GM23248 (cell line): ENCODE measurements at regions not wholly inside any gene's neighbourhood (a gene's known extent, or its start where the extent isn't known, plus 50 kb on each side); places are given as distances from the start of the nearest gene placed in this dataset.
"Not testable (repeated sequence)": the region's sequence is repeated elsewhere in the genome, so short reads cannot be mapped to it uniquely, and the experiment has no call there.

ENCODE experiments used
- DNase-seq: peaks from one replicate; pipeline ENCODE4 v3.0.0-alpha.2; 2015
- H2AFZ ChIP-seq: fragments of 200-600 bp; sonication (generic); 2 replicates; pipeline ENCODE4 v1.6.1; 2016; ENCODE audit warnings: antibody characterized with exemption
- H3F3A ChIP-seq: fragments of 200-600 bp; sonication (generic); 2 replicates; pipeline ENCODE4 v1.6.1; 2016; ENCODE audit warnings: mild to moderate bottlenecking, antibody characterized with exemption, mixed run types; ENCODE audit not compliant: insufficient read depth
- H3K27ac ChIP-seq: fragments of 200-600 bp; sonication (generic); 2 replicates; pipeline ENCODE4 v1.5.1; 2016; ENCODE audit warnings: mild to moderate bottlenecking
- H3K27me3 ChIP-seq: fragments of 200-600 bp; sonication (generic); replicated peaks from 2 replicates; pipeline ENCODE4 v1.6.1; 2016; ENCODE audit warnings: mild to moderate bottlenecking; ENCODE audit not compliant: insufficient read depth
- H3K36me3 ChIP-seq: fragments of 200-600 bp; sonication (generic); 2 replicates; pipeline ENCODE4 v1.6.1; 2016; ENCODE audit warnings: low read depth, mild to moderate bottlenecking
- H3K4me1 ChIP-seq: fragments of 200-600 bp; sonication (generic); 2 replicates; pipeline ENCODE4 v1.6.1; 2016; ENCODE audit warnings: mild to moderate bottlenecking; ENCODE audit not compliant: insufficient read depth
- H3K4me2 ChIP-seq: fragments of 200-600 bp; sonication (generic); one replicate; pipeline ENCODE4 v1.6.1; 2016; ENCODE audit warnings: mild to moderate bottlenecking; ENCODE audit not compliant: unreplicated experiment
- H3K4me3 ChIP-seq: fragments of 200-600 bp; sonication (generic); 2 replicates; pipeline ENCODE4 v1.5.1; 2016; ENCODE audit warnings: mild to moderate bottlenecking
- H3K79me2 ChIP-seq: fragments of 200-600 bp; sonication (generic); 2 replicates; pipeline ENCODE4 v1.6.1; 2016; ENCODE audit warnings: mild to moderate bottlenecking; ENCODE audit not compliant: insufficient read depth
- H3K9ac ChIP-seq: fragments of 200-600 bp; sonication (generic); 2 replicates; pipeline ENCODE4 v1.6.1; 2016; ENCODE audit warnings: mild to moderate bottlenecking
- H3K9me2 ChIP-seq: fragments of 200-600 bp; sonication (generic); 2 replicates; pipeline ENCODE4 v1.6.1; 2016; ENCODE audit warnings: mixed run types, mild to moderate bottlenecking, moderate library complexity; ENCODE audit not compliant: insufficient read depth
- H3K9me3 ChIP-seq: fragments of 200-600 bp; sonication (generic); one replicate; pipeline ENCODE4 v1.6.1; 2017; ENCODE audit warnings: low read depth
- H4K20me1 ChIP-seq: fragments of 200-600 bp; sonication (generic); 2 replicates; pipeline ENCODE4 v1.6.0; 2016; ENCODE audit not compliant: insufficient read depth
- WGBS, 2 experiments: methylation state at CpG; one replicate each; pipeline ENCODE4 v1.1.6; 2015 to 2017; ENCODE audit warnings: low lambda C conversion rate in 2 of 2, low coverage in 1 of 2; ENCODE audit errors: missing lambda C conversion rate in 2 of 2; 5-methylcytosine and 5-hydroxymethylcytosine counted together
- in situ Hi-C: fragments of 300-500 bp; cut with MboI; formaldehyde crosslinking; loops from 2 replicates; pipeline ENCODE4 v1.15.0; 2020

DNA sequence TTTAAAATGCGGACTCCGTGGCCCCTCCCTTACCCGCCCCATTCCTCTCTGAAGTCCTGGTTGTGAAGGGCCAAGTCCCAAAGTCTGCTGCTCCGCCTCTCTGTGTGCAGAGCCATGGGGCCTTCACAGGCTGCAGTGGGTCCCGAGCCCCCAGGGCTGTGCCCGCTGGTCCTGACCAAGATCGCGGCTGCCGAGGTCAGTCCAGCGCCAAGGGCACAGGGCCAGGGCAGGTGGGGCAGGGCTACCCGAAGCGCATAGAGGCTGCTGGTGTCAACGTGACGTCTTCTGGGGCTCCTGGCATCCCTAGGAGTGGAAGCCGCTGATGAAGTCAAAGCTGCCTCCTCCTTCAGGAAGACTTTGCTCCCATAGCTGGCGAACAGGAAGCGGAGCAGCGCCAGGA is 858.8 kb downstream of the TUBA3C start:
- WGBS, 2 experiments = 44 to 53% methylated on average over 12 to 18 of the region's 18 CpGs
- H3K4me3 ChIP-seq, DNase-seq, H3K36me3 ChIP-seq, H4K20me1 ChIP-seq, H3F3A ChIP-seq, H3K79me2 ChIP-seq, H3K9me3 ChIP-seq, H2AFZ ChIP-seq, H3K27ac ChIP-seq, H3K4me1 ChIP-seq, in situ Hi-C loops, H3K4me2 ChIP-seq, H3K27me3 ChIP-seq, H3K9ac ChIP-seq, H3K9me2 ChIP-seq: not testable (repeated sequence)

GRCh38 chr13:18319653-18320052 is 862.0 kb downstream of the TUBA3C start:
- H3K9me3 ChIP-seq, H2AFZ ChIP-seq, H3K27ac ChIP-seq, in situ Hi-C loops, H3K36me3 ChIP-seq, H3K4me1 ChIP-seq, H3K9me2 ChIP-seq, H3K4me3 ChIP-seq, H4K20me1 ChIP-seq, H3K27me3 ChIP-seq, H3F3A ChIP-seq, H3K9ac ChIP-seq, H3K79me2 ChIP-seq, H3K4me2 ChIP-seq, DNase-seq: not testable (repeated sequence)

DNA sequence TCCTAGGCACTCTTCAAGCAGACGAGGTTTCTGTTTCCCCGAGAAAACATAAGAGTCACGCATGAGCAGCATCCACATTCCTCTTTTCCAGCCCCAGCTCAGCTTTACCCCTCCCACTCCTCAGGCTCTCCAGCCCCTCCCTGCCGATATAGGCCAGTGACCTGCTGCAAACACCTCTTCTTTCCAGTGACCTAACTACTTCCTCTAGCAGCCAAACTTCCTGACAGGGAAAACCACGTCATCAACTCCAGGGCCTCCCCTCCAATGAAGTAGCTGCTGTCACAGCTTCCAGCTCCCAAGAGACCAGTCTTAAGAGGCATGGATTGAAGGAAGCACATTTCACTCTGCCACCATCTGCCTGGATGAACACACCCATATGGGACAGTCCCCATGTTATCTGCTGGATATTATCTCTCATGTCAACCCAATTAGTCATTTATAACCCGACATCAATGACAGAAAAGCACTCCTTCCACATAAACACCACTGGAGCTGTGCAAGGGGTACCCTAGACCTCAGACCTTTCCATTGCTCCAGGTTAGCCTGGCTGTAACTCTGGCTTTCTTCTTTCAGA is 878.3 kb downstream of the TUBA3C start:
- H3K9me3 ChIP-seq, H3K79me2 ChIP-seq, H3K9ac ChIP-seq, H3F3A ChIP-seq, H3K4me3 ChIP-seq, H2AFZ ChIP-seq, DNase-seq, H4K20me1 ChIP-seq, in situ Hi-C loops, H3K27ac ChIP-seq, H3K27me3 ChIP-seq, H3K4me2 ChIP-seq, H3K9me2 ChIP-seq, H3K36me3 ChIP-seq, H3K4me1 ChIP-seq: not testable (repeated sequence)
- WGBS, 2 experiments = 10 to 15% methylated on average over 6 of the region's 6 CpGs

- DNase-seq, H3K9me3 ChIP-seq, H3K9me2 ChIP-seq, H3K4me2 ChIP-seq, H3K27me3 ChIP-seq, H4K20me1 ChIP-seq, H3K9ac ChIP-seq, H3K4me3 ChIP-seq, H3F3A ChIP-seq, H3K4me1 ChIP-seq, H3K79me2 ChIP-seq, H3K27ac ChIP-seq, H2AFZ ChIP-seq, in situ Hi-C loops, H3K36me3 ChIP-seq: not testable (repeated sequence)
- 0% methylated on average over 1 of the region's 1 CpG for WGBS, 2 experiments
Observed at GRCh38 chr13:18300968-18301367, 880.7 kb downstream of the TUBA3C start.

GRCh38 chr13:18297359-18297758 is 884.3 kb downstream of the TUBA3C start:
- H3K4me2 ChIP-seq, H3K36me3 ChIP-seq, H3K9me3 ChIP-seq, H2AFZ ChIP-seq, H3K79me2 ChIP-seq, H3K27ac ChIP-seq, H3K4me3 ChIP-seq, DNase-seq, H3K27me3 ChIP-seq, in situ Hi-C loops, H3K4me1 ChIP-seq, H4K20me1 ChIP-seq, H3K9ac ChIP-seq, H3K9me2 ChIP-seq, H3F3A ChIP-seq: not testable (repeated sequence)
- 56 to 61% methylated on average over 22 to 48 of the region's 48 CpGs for WGBS, 2 experiments

GRCh38 chr13:18296617-18297016 is 885.0 kb downstream of the TUBA3C start:
- H3K9me2 ChIP-seq, in situ Hi-C loops, H3K27me3 ChIP-seq, H3K27ac ChIP-seq, H3F3A ChIP-seq, DNase-seq, H3K9ac ChIP-seq, H2AFZ ChIP-seq, H3K4me1 ChIP-seq, H3K4me3 ChIP-seq, H3K9me3 ChIP-seq, H4K20me1 ChIP-seq, H3K79me2 ChIP-seq, H3K36me3 ChIP-seq, H3K4me2 ChIP-seq: not testable (repeated sequence)
- 49 to 56% methylated on average over 6 to 7 of the region's 7 CpGs for WGBS, 2 experiments

GRCh38 chr13:18294311-18294710 is 887.3 kb downstream of the TUBA3C start:
- H3K27me3 ChIP-seq, H3K9me3 ChIP-seq, H3K36me3 ChIP-seq, H3K9ac ChIP-seq, in situ Hi-C loops, H3K9me2 ChIP-seq, H3K79me2 ChIP-seq, H3F3A ChIP-seq, H3K4me3 ChIP-seq, H3K4me2 ChIP-seq, DNase-seq, H4K20me1 ChIP-seq, H3K27ac ChIP-seq, H3K4me1 ChIP-seq, H2AFZ ChIP-seq: not testable (repeated sequence)
- 41 to 51% methylated on average over 16 to 17 of the region's 17 CpGs for WGBS, 2 experiments

DNA sequence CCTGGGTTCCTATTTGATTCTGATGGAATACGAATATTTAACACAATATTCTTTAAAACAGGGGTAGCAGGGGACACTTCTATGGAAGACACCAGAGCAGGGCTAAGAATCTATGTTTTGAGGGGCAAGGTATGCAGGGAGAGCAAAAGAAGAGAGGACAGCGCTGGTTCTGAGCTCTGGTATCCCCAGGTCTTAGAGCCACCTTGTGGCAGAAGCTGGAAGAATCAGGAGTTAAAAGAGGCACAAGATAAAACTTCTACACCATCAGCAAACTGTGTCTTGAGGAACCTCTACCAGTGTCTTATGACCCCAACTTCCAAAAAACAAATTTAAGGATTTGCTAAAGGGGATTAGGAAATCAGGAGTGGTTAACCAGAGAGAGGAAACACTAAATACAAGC is 894.8 kb downstream of the TUBA3C start:
- H3K4me1 ChIP-seq, H3K4me3 ChIP-seq, H3K4me2 ChIP-seq, H3K9ac ChIP-seq, H3K9me2 ChIP-seq, DNase-seq, H4K20me1 ChIP-seq, H3K27me3 ChIP-seq, H3K79me2 ChIP-seq, in situ Hi-C loops, H2AFZ ChIP-seq, H3K36me3 ChIP-seq, H3K9me3 ChIP-seq, H3K27ac ChIP-seq, H3F3A ChIP-seq: not testable (repeated sequence)
- WGBS, 2 experiments = 0% methylated on average over 2 of the region's 2 CpGs
